ENCODE measurements at regions not wholly inside any gene's neighbourhood (a gene's known extent, or its start where the extent isn't known, plus 50 kb on each side); places are given as distances from the start of the nearest gene placed in this dataset.
A peak's percentile ranks its signal among the peaks of the same experiment; 100 is the strongest.

GRCh38 chr9:81032831-81033230, 656.5 kb downstream of the TLE1 start:
- Mint-ChIP-seq H3K27me3 (ENCODE audit: low read depth) (no peaks in the 10 kb centered on the region), H3K36me3 (ENCODE audit: insufficient read depth in 1 of 3, low read depth in 3 of 3) (no peaks in the 10 kb centered on the region), H3K4me1 (peaks cover 0 to 9% of the 10 kb centered on the region in 2 experiments; a peak in 2 of 4 replicates), H3K4me3 (no peak overlapping the region), H3K9me3 (no peaks in the 10 kb centered on the region), H3K27ac (peak overlapping the region in 2 of 3 experiments; percentile 12 to 29; a peak in 2 of 7 replicates)
- no peak overlapping the region for H2BK15ac ChIP-seq (ENCODE audit: low read depth, low read length)
- H3K79me2 ChIP-seq (ENCODE audit: insufficient read depth, low read length): no peaks in the 10 kb centered on the region
- H3K4ac ChIP-seq (ENCODE audit: low read depth, low read length): no peak overlapping the region
- H2BK12ac ChIP-seq (ENCODE audit: insufficient read length, low read depth, low read length): no peak overlapping the region
- WGBS (ENCODE audit: extremely low coverage, insufficient read length, low lambda C conversion rate): no CpG with 5 or more reads among the region's 1 CpG
- H2BK120ac ChIP-seq (ENCODE audit: low read depth, low read length, poor library complexity, severe bottlenecking): no peak overlapping the region
- no peak overlapping the region for H2AK5ac ChIP-seq (ENCODE audit: insufficient read length, low read length)
- no peak overlapping the region for H3K27ac ChIP-seq (ENCODE audit: insufficient read length, low read depth, low read length)
- no peak overlapping the region for H3K18ac ChIP-seq (ENCODE audit: insufficient read length, low read depth, low read length)
- no peak overlapping the region for H4K8ac ChIP-seq (replicated peaks; ENCODE audit: insufficient read length, low read depth, low read length)
- H2BK5ac ChIP-seq (ENCODE audit: insufficient read length, low read length): no peak overlapping the region
- H2BK20ac ChIP-seq (ENCODE audit: low read depth, low read length, poor library complexity, severe bottlenecking): no peak overlapping the region
- no peak overlapping the region for H3K56ac ChIP-seq (ENCODE audit: insufficient read length, low read depth, low read length)
- no peak for DNase-seq
- H3K9ac ChIP-seq (ENCODE audit: extremely low read depth, insufficient read length, low read length): no peak overlapping the region
- H3K9me3 ChIP-seq (ENCODE audit: control insufficient read depth, low read depth, low read length): no peaks in the 10 kb centered on the region
- H3K14ac ChIP-seq (ENCODE audit: insufficient read depth, low read length): no peak overlapping the region
- H4K5ac ChIP-seq (ENCODE audit: insufficient read length, low read depth, low read length): no peak overlapping the region
- no peak overlapping the region for H3T11ph ChIP-seq (ENCODE audit: low read length)
- no peak for TF ChIP-seq CTCF (conservative IDR thresholded peaks at IDR 0.05)
- no peaks in the 10 kb centered on the region; the same call in 1 of the 2 replicates for H3K27me3 ChIP-seq (ENCODE audit: insufficient read depth, low read length)
- no peak overlapping the region for H2AFZ ChIP-seq (ENCODE audit: low read length)
- H3K4me2 ChIP-seq (ENCODE audit: insufficient read depth, insufficient read length, low read length): no peak overlapping the region
- no peak overlapping the region for H3K23ac ChIP-seq (ENCODE audit: insufficient read length, low read depth, low read length)
- H3K4me1 ChIP-seq (ENCODE audit: insufficient read depth, low read length): no peaks in the 10 kb centered on the region
- H4K91ac ChIP-seq (ENCODE audit: insufficient read length, low read depth, low read length): no peak overlapping the region
- H4K20me1 ChIP-seq (ENCODE audit: control insufficient read depth, insufficient read depth, insufficient read length): no peaks in the 10 kb centered on the region
- H3K79me1 ChIP-seq (ENCODE audit: insufficient read depth, low read depth, low read length, poor library complexity, severe bottlenecking): no peaks in the 10 kb centered on the region
- H3K23me2 ChIP-seq (ENCODE audit: insufficient read length, low read depth, low read length, poor library complexity, severe bottlenecking): no peaks in the 10 kb centered on the region

All from H9 (cell line).